H1 (cell line): ENCODE measurements at regions not wholly inside any gene's neighbourhood (a gene's known extent, or its start where the extent isn't known, plus 50 kb on each side); places are given as distances from the start of the nearest gene placed in this dataset.

ENCODE experiments used
- CTCF ChIA-PET: fragments of 300-600 bp; sonication (Branson Sonifier 250); formaldehyde crosslinking; loops from one replicate; lab custom pipeline; 2021; ENCODE audit not compliant: partially characterized antibody; lab: Charles Lee
- POLR2A ChIA-PET: fragments of 300-600 bp; sonication (Branson Sonifier 250); formaldehyde crosslinking; loops from one replicate; lab custom pipeline; 2021; ENCODE audit warnings: inconsistent platforms; ENCODE audit not compliant: partially characterized antibody; lab: Charles Lee
- DNase-seq, 2 experiments: peaks; one replicate each; pipeline versions ENCODE4 v3.0.0 to v3.0.0-alpha.2; 2010 to 2022; ENCODE audit warnings: low spot score in 2 of 2, low read depth in 1 of 2, mixed read lengths in 1 of 2
- FAIRE-seq: peaks from 2 replicates; lab custom pipeline; 2011; peaks lifted over from hg19 to GRCh38; lab: Jason Lieb, UNC
- H2AFZ ChIP-seq: 2 replicates; pipeline ENCODE4 v1.8.1; 2012; ENCODE audit warnings: low read length, inconsistent platforms
- H2AK5ac ChIP-seq: 2 replicates; pipeline ENCODE4 v1.6.1; 2013; ENCODE audit warnings: low read depth, low read length
- H2BK120ac ChIP-seq: replicated peaks from 2 replicates; pipeline ENCODE3; 2013; ENCODE audit warnings: low read depth, low read length, inconsistent platforms
- H2BK12ac ChIP-seq: 2 replicates; pipeline ENCODE4 v1.6.1; 2013; ENCODE audit warnings: low read depth, low read length
- H2BK15ac ChIP-seq: 2 replicates; pipeline ENCODE4 v1.6.1; 2013; ENCODE audit warnings: low read length
- H2BK20ac ChIP-seq: 2 replicates; pipeline ENCODE4 v1.6.1; 2013; ENCODE audit warnings: low read length
- H2BK5ac ChIP-seq: 2 replicates; pipeline ENCODE4 v1.6.1; 2013; ENCODE audit warnings: low read depth, low read length
- H3K14ac ChIP-seq: 2 replicates; pipeline ENCODE4 v1.6.1; 2013; ENCODE audit warnings: inconsistent platforms; ENCODE audit not compliant: insufficient read length
- H3K18ac ChIP-seq: 2 replicates; pipeline ENCODE4 v1.6.1; 2013; ENCODE audit warnings: low read length; ENCODE audit errors: extremely low read depth
- H3K23ac ChIP-seq: 2 replicates; pipeline ENCODE4 v1.6.1; 2013; ENCODE audit warnings: inconsistent platforms; ENCODE audit not compliant: insufficient read length
- H3K23me2 ChIP-seq: 2 replicates; pipeline ENCODE4 v1.6.1; 2013; ENCODE audit warnings: low read depth, low read length
- H3K27ac ChIP-seq: 2 replicates; pipeline ENCODE4 v1.6.1; 2011; ENCODE audit warnings: low read depth, low read length, inconsistent platforms
- H3K27me3 ChIP-seq, 4 experiments: replicated peaks in 1 of 4; 1 replicate in 1 of 4; 2 replicates in 3 of 4; pipeline versions ENCODE4 v1.6.1 to v1.8.1; 2011 to 2013; ENCODE audit warnings: low read length in 3 of 4, mild to moderate bottlenecking in 3 of 4, inconsistent platforms in 2 of 4, mixed read lengths in 2 of 4, moderate library complexity in 1 of 4; ENCODE audit not compliant: control insufficient read depth in 3 of 4, insufficient read depth in 3 of 4; ENCODE audit errors: extremely low read depth in 1 of 4
- H3K36me3 ChIP-seq, 4 experiments: 2 replicates each; pipeline versions ENCODE4 v1.6.1 to v1.8.1; 2011 to 2013; ENCODE audit warnings: mild to moderate bottlenecking in 4 of 4, low read length in 3 of 4, moderate library complexity in 2 of 4, control low read depth in 1 of 4, inconsistent platforms in 1 of 4; ENCODE audit not compliant: insufficient read depth in 4 of 4, control insufficient read depth in 2 of 4
- H3K4ac ChIP-seq: replicated peaks from 2 replicates; pipeline ENCODE3; 2013; ENCODE audit warnings: low read length, low read depth, mixed read lengths, inconsistent platforms; ENCODE audit not compliant: insufficient read length
- H3K4me1 ChIP-seq, 4 experiments: replicated peaks in 1 of 4; 1 replicate in 1 of 4; 2 replicates in 3 of 4; pipeline versions ENCODE4 v1.6.1 to v1.8.1; 2011 to 2013; ENCODE audit warnings: low read length in 3 of 4, inconsistent platforms in 2 of 4, mixed read lengths in 1 of 4; ENCODE audit not compliant: insufficient read depth in 4 of 4, control insufficient read depth in 3 of 4
- H3K4me2 ChIP-seq, 2 experiments: 2 replicates each; pipeline versions ENCODE4 v1.6.1 to v1.8.1; 2011 to 2013; ENCODE audit warnings: low read depth in 2 of 2, low read length in 2 of 2, control low read depth in 1 of 2, inconsistent platforms in 1 of 2, mild to moderate bottlenecking in 1 of 2; ENCODE audit not compliant: insufficient read depth in 1 of 2
- H3K4me3 ChIP-seq, 4 experiments: fragments of 200-600, 300-600 bp in 1 of 4; sonication (generic), shearing (Covaris generic), sonication (Bioruptor Twin) in 1 of 4; 2 replicates each; pipeline versions ENCODE4 v1.5.1 to v1.8.1; 2011 to 2016; ENCODE audit warnings: low read length in 4 of 4, low read depth in 3 of 4, control low read depth in 2 of 4, inconsistent platforms in 2 of 4, mild to moderate bottlenecking in 2 of 4, mixed read lengths in 1 of 4, moderate library complexity in 1 of 4; ENCODE audit not compliant: insufficient read depth in 2 of 4; ENCODE audit errors: extremely low read depth in 1 of 4
- H3K56ac ChIP-seq: replicated peaks from 2 replicates; pipeline ENCODE3; 2013; ENCODE audit warnings: low read depth, mild to moderate bottlenecking, mixed read lengths, low read length, inconsistent platforms; ENCODE audit not compliant: insufficient read length
- H3K79me1 ChIP-seq: 2 replicates; pipeline ENCODE4 v1.6.1; 2013; ENCODE audit warnings: low read depth, low read length, control low read depth
- H3K79me2 ChIP-seq, 2 experiments: 2 replicates each; pipeline versions ENCODE4 v1.6.1 to v1.8.1; 2012 to 2013; ENCODE audit warnings: low read length in 2 of 2, mild to moderate bottlenecking in 2 of 2, inconsistent platforms in 1 of 2; ENCODE audit not compliant: insufficient read depth in 2 of 2, control insufficient read depth in 1 of 2
- H3K9ac ChIP-seq, 4 experiments: replicated peaks in 1 of 4; 1 replicate in 1 of 4; 2 replicates in 3 of 4; pipeline versions ENCODE4 v1.6.1 to v1.8.1; 2011 to 2013; ENCODE audit warnings: low read depth in 3 of 4, low read length in 3 of 4, control low read depth in 2 of 4, mild to moderate bottlenecking in 2 of 4, moderate library complexity in 2 of 4, inconsistent platforms in 1 of 4; ENCODE audit errors: extremely low read depth in 1 of 4
- H3K9me3 ChIP-seq, 2 experiments: 2 replicates each; pipeline versions ENCODE4 v1.6.1 to v1.8.1; 2012 to 2013; ENCODE audit warnings: mild to moderate bottlenecking in 2 of 2, moderate library complexity in 2 of 2, control low read depth in 1 of 2, inconsistent platforms in 1 of 2, low read depth in 1 of 2, low read length in 1 of 2, mixed read lengths in 1 of 2; ENCODE audit not compliant: insufficient read depth in 2 of 2
- H4K20me1 ChIP-seq, 2 experiments: replicated peaks in 1 of 2; 2 replicates each; pipeline versions ENCODE3 to v1.8.1; 2011 to 2013; ENCODE audit warnings: inconsistent platforms in 2 of 2, low read length in 2 of 2, mild to moderate bottlenecking in 1 of 2; ENCODE audit not compliant: insufficient read depth in 2 of 2, control insufficient read depth in 1 of 2
- H4K5ac ChIP-seq: 2 replicates; pipeline ENCODE4 v1.6.1; 2013; ENCODE audit warnings: low read length, low read depth, mixed read lengths, inconsistent platforms; ENCODE audit not compliant: insufficient read length
- H4K8ac ChIP-seq: 2 replicates; pipeline ENCODE4 v1.8.0; 2013; ENCODE audit warnings: mild to moderate bottlenecking, moderate library complexity, low read length, inconsistent platforms; ENCODE audit not compliant: insufficient read depth; ENCODE audit errors: extremely low read depth
- H4K91ac ChIP-seq: replicated peaks from 2 replicates; pipeline ENCODE3; 2013; ENCODE audit warnings: low read length, mixed read lengths, inconsistent platforms; ENCODE audit not compliant: insufficient read length
- BCL11A ChIP-seq, 2 experiments: IDR thresholded peaks; one replicate each; pipeline ENCODE4 v1.6.1; 2011; ENCODE audit warnings: low read depth in 2 of 2, low read length in 2 of 2, mild to moderate bottlenecking in 2 of 2
- CEBPB ChIP-seq: IDR thresholded peaks from 2 replicates; pipeline ENCODE4 v1.6.1; 2012; ENCODE audit warnings: low read depth, low read length
- KDM1A ChIP-seq: fragments of 200-600, 300-600 bp; sonication (generic); IDR thresholded peaks from 2 replicates; pipeline ENCODE4 v1.7.1; 2016; ENCODE audit warnings: mild to moderate bottlenecking, low read length, borderline replicate concordance
- KDM4A ChIP-seq: IDR thresholded peaks from one replicate; pipeline ENCODE4 v1.7.1; 2012; ENCODE audit warnings: low read depth, mild to moderate bottlenecking, moderate library complexity, low read length, inconsistent platforms; ENCODE audit not compliant: severe bottlenecking
- RNF2 ChIP-seq: fragments of 200-900, 300-1000 bp; sonication (generic); IDR thresholded peaks from 2 replicates; pipeline ENCODE4 v1.7.1; 2016; ENCODE audit warnings: borderline replicate concordance, low read depth, mild to moderate bottlenecking, antibody characterized with exemption, low read length; ENCODE audit not compliant: poor library complexity, severe bottlenecking; ENCODE audit errors: missing control alignments
- SIN3A ChIP-seq, 2 experiments: IDR thresholded peaks in 1 of 2; conservative IDR thresholded peaks in 1 of 2; 2 replicates each; pipeline ENCODE4 v1.6.1; 2011 to 2012; ENCODE audit warnings: low read length in 2 of 2, improper control_type of control experiment in 1 of 2, low read depth in 1 of 2, mild to moderate bottlenecking in 1 of 2
- WGBS, 2 experiments: shearing (Covaris generic) in 1 of 2; methylation state at CpG; one replicate each; pipeline versions ENCODE4 v1.1.6 to v1.1.7; 2013 to 2015; ENCODE audit warnings: low lambda C conversion rate in 2 of 2, mixed read lengths in 2 of 2, inconsistent platforms in 1 of 2, low coverage in 1 of 2, missing lambda C conversion rate in 1 of 2; ENCODE audit not compliant: insufficient replicate concordance in 2 of 2, insufficient coverage in 1 of 2, insufficient read length in 1 of 2; ENCODE audit errors: extremely low coverage in 1 of 2, missing lambda C conversion rate in 1 of 2; 5-methylcytosine and 5-hydroxymethylcytosine counted together

DNA sequence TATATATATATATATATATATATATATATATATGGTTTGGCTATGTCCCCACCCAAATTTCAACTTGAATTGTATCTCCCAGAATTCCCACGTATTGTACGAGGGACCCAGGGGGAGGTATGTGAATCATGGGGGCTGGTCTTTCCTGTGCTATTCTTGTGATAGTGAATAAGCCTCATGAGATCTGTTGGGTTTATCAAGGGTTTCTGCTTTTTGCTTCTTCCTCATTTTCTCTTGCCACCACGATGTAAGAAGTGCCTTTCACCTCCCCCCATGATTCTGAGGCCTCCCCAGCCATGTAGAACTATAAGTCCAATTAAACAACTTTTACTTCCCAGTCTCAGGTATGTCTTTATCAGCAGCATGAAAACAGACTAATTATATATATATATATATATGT is 52.3 kb upstream of the ADAMTS2 start:
- TF ChIP-seq SIN3A (conservative IDR thresholded peaks at IDR 0.05 in 1 of 2, IDR thresholded peaks at IDR 0.05 in 1 of 2; ENCODE audit: low read depth in 1 of 2, low read length in 2 of 2) (no peak), CEBPB (no peak), BCL11A (IDR thresholded peaks at IDR 0.05; ENCODE audit: low read depth in 2 of 2, low read length in 2 of 2) (no peak), RNF2 (no peak), KDM1A (no peak), KDM4A (no peak)
- Histone ChIP-seq H3K27ac (no peak overlapping the region), H3K56ac (no peak overlapping the region), H2BK20ac (no peak overlapping the region), H3K4me1 (no peaks in the 10 kb centered on the region), H2AK5ac (no peak overlapping the region), H2BK12ac (no peak overlapping the region), H4K8ac (no peak overlapping the region), H3K9me3 (peaks cover 35 to 39% of the 10 kb centered on the region in 2 experiments), H2BK15ac (no peak overlapping the region), H3K4ac (no peak overlapping the region), H3K79me2 (no peaks in the 10 kb centered on the region), H3K36me3 (no peaks in the 10 kb centered on the region), H3K9ac (no peak overlapping the region), H3K23me2 (no peaks in the 10 kb centered on the region), H4K5ac (no peak overlapping the region), H2BK120ac (no peak overlapping the region), H4K20me1 (no peaks in the 10 kb centered on the region), H3K4me2 (no peak overlapping the region), H2BK5ac (no peak overlapping the region), H3K4me3 (no peak overlapping the region), H3K14ac (no peak overlapping the region), H3K27me3 (no peaks in the 10 kb centered on the region), H4K91ac (no peak overlapping the region), H3K18ac (no peak overlapping the region), H3K23ac (no peak overlapping the region), H2AFZ (no peak overlapping the region), H3K79me1 (no peaks in the 10 kb centered on the region)
- 48% methylated on average over 3 of the region's 3 CpGs; no CpG with 5 or more reads in 1 of the 2 experiments for WGBS, 2 experiments
- ChIA-PET POLR2A (no interaction called here), CTCF (no interaction called here)
- DNase-seq (no peak), FAIRE-seq (no peak)
